ENCODE measurements at regions not wholly inside any gene's neighbourhood (a gene's known extent, or its start where the extent isn't known, plus 50 kb on each side); places are given as distances from the start of the nearest gene placed in this dataset.

- Histone ChIP-seq H2AFZ (ENCODE audit: low read depth, low read length) (no peak overlapping the region), H3K9me2 (ENCODE audit: insufficient read depth, low read length) (no peaks in the 10 kb centered on the region), H3K36me3 (ENCODE audit: insufficient read depth, low read length) (no peaks in the 10 kb centered on the region), H3K79me2 (replicated peaks; ENCODE audit: insufficient read depth, low read length) (no peaks in the 10 kb centered on the region), H3K4me2 (ENCODE audit: low read length) (no peak overlapping the region), H3F3A (ENCODE audit: insufficient read depth, low read length, poor library complexity, severe bottlenecking) (no peaks in the 10 kb centered on the region), H3K27me3 (ENCODE audit: insufficient read depth, low read depth, low read length) (no peaks in the 10 kb centered on the region), H3K27ac (ENCODE audit: low read length) (no peak overlapping the region), H3K4me3 (ENCODE audit: low read length) (no peak overlapping the region), H3K9ac (ENCODE audit: low read length) (no peak overlapping the region), H3K9me3 (ENCODE audit: low read length) (no peaks in the 10 kb centered on the region), H4K20me1 (ENCODE audit: insufficient read depth) (no peaks in the 10 kb centered on the region)
- TF ChIP-seq EZH2 (IDR thresholded peaks at IDR 0.05; ENCODE audit: borderline replicate concordance, insufficient read depth, low read length, poor library complexity, severe bottlenecking) = no peak
These were observed 149.6 kb downstream of the CRYBB2 start for GRCh38 chr22:25369041-25369440.

GRCh38 chr22:25370322-25370721, 150.9 kb downstream of the CRYBB2 start:
- Histone ChIP-seq H3K27me3 (ENCODE audit: insufficient read depth, low read depth, low read length) (no peaks in the 10 kb centered on the region), H3K27ac (ENCODE audit: low read length) (no peak overlapping the region), H3K79me2 (replicated peaks; ENCODE audit: insufficient read depth, low read length) (no peaks in the 10 kb centered on the region), H3K4me3 (ENCODE audit: low read length) (no peak overlapping the region), H4K20me1 (ENCODE audit: insufficient read depth) (no peaks in the 10 kb centered on the region), H3K9me3 (ENCODE audit: low read length) (no peaks in the 10 kb centered on the region), H3K36me3 (ENCODE audit: insufficient read depth, low read length) (no peaks in the 10 kb centered on the region), H2AFZ (ENCODE audit: low read depth, low read length) (no peak overlapping the region), H3K9me2 (ENCODE audit: insufficient read depth, low read length) (no peaks in the 10 kb centered on the region), H3K4me2 (ENCODE audit: low read length) (no peak overlapping the region), H3F3A (ENCODE audit: insufficient read depth, low read length, poor library complexity, severe bottlenecking) (no peaks in the 10 kb centered on the region), H3K9ac (ENCODE audit: low read length) (no peak overlapping the region)
- TF ChIP-seq POLR2AphosphoS5 (IDR thresholded peaks at IDR 0.05) (no peak), CTCF (IDR thresholded peaks at IDR 0.05; ENCODE audit: poor library complexity, severe bottlenecking) (no peak), SMC3 (conservative IDR thresholded peaks at IDR 0.05; ENCODE audit: poor library complexity) (no peak), RAD21 (conservative IDR thresholded peaks at IDR 0.05) (no peak), EP300 (conservative IDR thresholded peaks at IDR 0.05; ENCODE audit: poor library complexity, severe bottlenecking) (no peak), REST (IDR thresholded peaks at IDR 0.05; ENCODE audit: borderline replicate concordance) (no peak), MXI1 (conservative IDR thresholded peaks at IDR 0.05; ENCODE audit: poor library complexity, severe bottlenecking) (no peak), EZH2 (IDR thresholded peaks at IDR 0.05; ENCODE audit: borderline replicate concordance, insufficient read depth, low read length, poor library complexity, severe bottlenecking) (no peak), TAF1 (IDR thresholded peaks at IDR 0.05; ENCODE audit: low read depth) (no peak)
